ENCODE measurements at regions not wholly inside any gene's neighbourhood (a gene's known extent, or its start where the extent isn't known, plus 50 kb on each side); places are given as distances from the start of the nearest gene placed in this dataset.

GRCh38 chr2:16293871-16294270 lies 353.5 kb downstream of the MYCN start:
- Histone ChIP-seq H3K9me3 (ENCODE audit: insufficient read depth, low read depth, low read length) (no peaks in the 10 kb centered on the region), H3K9me2 (replicated peaks; ENCODE audit: low read depth, low read length) (no peaks in the 10 kb centered on the region), H3F3A (ENCODE audit: low read depth) (no peaks in the 10 kb centered on the region), H3K36me3 (ENCODE audit: insufficient read depth, low read length) (no peaks in the 10 kb centered on the region), H3K79me2 (ENCODE audit: insufficient read depth, low read length) (no peaks in the 10 kb centered on the region), H3K4me1 (ENCODE audit: insufficient read depth, low read length, poor library complexity, severe bottlenecking) (no peaks in the 10 kb centered on the region), H2AFZ (ENCODE audit: low read length) (no peak overlapping the region), H3K27me3 (ENCODE audit: insufficient read depth, low read length, poor library complexity, severe bottlenecking) (no peaks in the 10 kb centered on the region), H3K4me3 (ENCODE audit: low read length, poor library complexity, severe bottlenecking) (no peak overlapping the region), H3K4me2 (ENCODE audit: low read depth, low read length, poor library complexity, severe bottlenecking) (no peak overlapping the region), H4K20me1 (ENCODE audit: insufficient read depth, low read length, poor library complexity, severe bottlenecking) (no peaks in the 10 kb centered on the region), H3K9ac (ENCODE audit: low read depth, low read length, poor library complexity, severe bottlenecking) (no peak overlapping the region)
- TF ChIP-seq CTCF (conservative IDR thresholded peaks at IDR 0.05; ENCODE audit: low read length) = no peak
- TF ChIP-seq EZH2phosphoT487 (IDR thresholded peaks at IDR 0.05; ENCODE audit: borderline replicate concordance) = no peak

- no peaks in the 10 kb centered on the region for H3K4me1 ChIP-seq (ENCODE audit: insufficient read depth, low read length, poor library complexity, severe bottlenecking)
- no peak for TF ChIP-seq EZH2phosphoT487 (IDR thresholded peaks at IDR 0.05; ENCODE audit: borderline replicate concordance)
- H3K79me2 ChIP-seq (ENCODE audit: insufficient read depth, low read length) = no peaks in the 10 kb centered on the region
- no peaks in the 10 kb centered on the region for H4K20me1 ChIP-seq (ENCODE audit: insufficient read depth, low read length, poor library complexity, severe bottlenecking)
- no peaks in the 10 kb centered on the region for H3K9me2 ChIP-seq (replicated peaks; ENCODE audit: low read depth, low read length)
- no peaks in the 10 kb centered on the region for H3K36me3 ChIP-seq (ENCODE audit: insufficient read depth, low read length)
- H3F3A ChIP-seq (ENCODE audit: low read depth) = no peaks in the 10 kb centered on the region
- H3K4me2 ChIP-seq (ENCODE audit: low read depth, low read length, poor library complexity, severe bottlenecking) = no peak overlapping the region
- no peak overlapping the region for H2AFZ ChIP-seq (ENCODE audit: low read length)
- H3K9me3 ChIP-seq (ENCODE audit: insufficient read depth, low read depth, low read length) = no peaks in the 10 kb centered on the region
- H3K27me3 ChIP-seq (ENCODE audit: insufficient read depth, low read length, poor library complexity, severe bottlenecking) = no peaks in the 10 kb centered on the region
- H3K9ac ChIP-seq (ENCODE audit: low read depth, low read length, poor library complexity, severe bottlenecking) = no peak overlapping the region
- no peak overlapping the region for H3K4me3 ChIP-seq (ENCODE audit: low read length, poor library complexity, severe bottlenecking)
These were observed 353.0 kb downstream of the MYCN start for GRCh38 chr2:16293398-16293797.

- no peaks in the 10 kb centered on the region for H3K27me3 ChIP-seq (ENCODE audit: insufficient read depth, low read length, poor library complexity, severe bottlenecking)
- no peaks in the 10 kb centered on the region for H4K20me1 ChIP-seq (ENCODE audit: insufficient read depth, low read length, poor library complexity, severe bottlenecking)
- H3K9me3 ChIP-seq (ENCODE audit: insufficient read depth, low read depth, low read length) = no peaks in the 10 kb centered on the region
- H3K9ac ChIP-seq (ENCODE audit: low read depth, low read length, poor library complexity, severe bottlenecking) = no peak overlapping the region
- no peaks in the 10 kb centered on the region for H3F3A ChIP-seq (ENCODE audit: low read depth)
- H3K36me3 ChIP-seq (ENCODE audit: insufficient read depth, low read length) = no peaks in the 10 kb centered on the region
- no peaks in the 10 kb centered on the region for H3K9me2 ChIP-seq (replicated peaks; ENCODE audit: low read depth, low read length)
- no peak overlapping the region for H3K4me3 ChIP-seq (ENCODE audit: low read length, poor library complexity, severe bottlenecking)
- H3K79me2 ChIP-seq (ENCODE audit: insufficient read depth, low read length) = no peaks in the 10 kb centered on the region
- H3K4me1 ChIP-seq (ENCODE audit: insufficient read depth, low read length, poor library complexity, severe bottlenecking) = no peaks in the 10 kb centered on the region
- no peak overlapping the region for H3K4me2 ChIP-seq (ENCODE audit: low read depth, low read length, poor library complexity, severe bottlenecking)
- no peak overlapping the region for H2AFZ ChIP-seq (ENCODE audit: low read length)
- TF ChIP-seq EZH2phosphoT487 (IDR thresholded peaks at IDR 0.05; ENCODE audit: borderline replicate concordance) (no peak), CTCF (conservative IDR thresholded peaks at IDR 0.05; ENCODE audit: low read length) (no peak)
These were observed 351.6 kb downstream of the MYCN start for GRCh38 chr2:16291731-16292550.

- no peak overlapping the region for H3K4me3 ChIP-seq (ENCODE audit: low read length, poor library complexity, severe bottlenecking)
- H3K27me3 ChIP-seq (ENCODE audit: insufficient read depth, low read length, poor library complexity, severe bottlenecking) = no peaks in the 10 kb centered on the region
- H3K9me2 ChIP-seq (replicated peaks; ENCODE audit: low read depth, low read length) = no peaks in the 10 kb centered on the region
- no peaks in the 10 kb centered on the region for H3K79me2 ChIP-seq (ENCODE audit: insufficient read depth, low read length)
- H3F3A ChIP-seq (ENCODE audit: low read depth) = no peaks in the 10 kb centered on the region
- no peak for TF ChIP-seq CTCF (conservative IDR thresholded peaks at IDR 0.05; ENCODE audit: low read length)
- no peak for TF ChIP-seq EZH2phosphoT487 (IDR thresholded peaks at IDR 0.05; ENCODE audit: borderline replicate concordance)
- no peaks in the 10 kb centered on the region for H3K36me3 ChIP-seq (ENCODE audit: insufficient read depth, low read length)
- no peak overlapping the region for H2AFZ ChIP-seq (ENCODE audit: low read length)
- no peaks in the 10 kb centered on the region for H3K9me3 ChIP-seq (ENCODE audit: insufficient read depth, low read depth, low read length)
- H4K20me1 ChIP-seq (ENCODE audit: insufficient read depth, low read length, poor library complexity, severe bottlenecking) = no peaks in the 10 kb centered on the region
- peaks cover 7% of the 10 kb centered on the region for H3K4me1 ChIP-seq (ENCODE audit: insufficient read depth, low read length, poor library complexity, severe bottlenecking)
- H3K9ac ChIP-seq (ENCODE audit: low read depth, low read length, poor library complexity, severe bottlenecking) = no peak overlapping the region
- H3K4me2 ChIP-seq (ENCODE audit: low read depth, low read length, poor library complexity, severe bottlenecking) = no peak overlapping the region
These were observed 350.9 kb downstream of the MYCN start for GRCh38 chr2:16291226-16291625.
